ENCODE measurements at regions not wholly inside any gene's neighbourhood (a gene's known extent, or its start where the extent isn't known, plus 50 kb on each side); places are given as distances from the start of the nearest gene placed in this dataset.

GRCh38 chr20:48159145-48160008, 374.1 kb upstream of the SULF2 start:
- ATAC-seq, result no peak
- H3K79me2 ChIP-seq (ENCODE audit: insufficient read depth, low read length), result no peaks in the 10 kb centered on the region
- no peak for DNase-seq (ENCODE audit: low spot score)
- H3K27me3 ChIP-seq (ENCODE audit: control insufficient read depth in 1 of 2, insufficient read depth in 2 of 2, low read length in 2 of 2), result peaks cover 0 to 7% of the 10 kb centered on the region in 2 experiments; a peak in 3 of 5 replicates
- H2AFZ ChIP-seq (ENCODE audit: low read length), result no peak overlapping the region
- peaks cover 7% of the 10 kb centered on the region; the same call in 1 of the 2 replicates for H3K4me1 ChIP-seq (ENCODE audit: insufficient read depth, low read length)
- H3K4me2 ChIP-seq (ENCODE audit: low read depth, low read length), result no peak overlapping the region
- no peak overlapping the region for H3K27ac ChIP-seq (ENCODE audit: extremely low read length, insufficient read depth, low read length)
- H3K36me3 ChIP-seq (replicated peaks in 1 of 2; ENCODE audit: control insufficient read depth in 1 of 2, insufficient read depth in 2 of 2, low read length in 2 of 2), result no peaks in the 10 kb centered on the region
- no peaks in the 10 kb centered on the region for H4K20me1 ChIP-seq (ENCODE audit: insufficient read depth, low read length)
- FAIRE-seq, result peak; percentile 37
- WGBS (ENCODE audit: low lambda C conversion rate), result 24% methylated on average over 11 of the region's 11 CpGs
- POLR2A ChIA-PET, result no interaction called here
- CTCF ChIA-PET (ENCODE audit: low intra/inter-chr PET ratio, low total read pairs), result no interaction called here
- intact Hi-C loops (cut with micrococcal nuclease; ENCODE audit: unreplicated experiment) (no loop called here), in situ Hi-C loops (cut with HindIII; ENCODE audit: extremely low pct_ligation_motif_present, low pct_unique_long_range_greater_than_20kb) (no loop called here)
- H3K9me3 ChIP-seq (ENCODE audit: low read length), result peaks cover 12% of the 10 kb centered on the region
- BruUV-seq (replicated peaks), result no TSS peak
- no peak overlapping the region for H3K4me3 ChIP-seq (replicated peaks in 1 of 3; ENCODE audit: insufficient read depth in 1 of 3, low read depth in 2 of 3, low read length in 3 of 3)
- no peak overlapping the region for H3K9ac ChIP-seq (ENCODE audit: insufficient read depth, low read depth, low read length)
- TF ChIP-seq ZNF292 (CRISPR knock-in tag; IDR thresholded peaks at IDR 0.05; ENCODE audit: borderline replicate concordance, low read depth) (no peak), SRSF1 (optimal IDR thresholded peaks at IDR 0.05; ENCODE audit: low read depth, low read length) (no peak), KLF16 (CRISPR knock-in tag; IDR thresholded peaks at IDR 0.05) (no peak), DNMT1 (CRISPR knock-in tag; IDR thresholded peaks at IDR 0.05) (no peak), FOXA1 (IDR thresholded peaks at IDR 0.05) (peak; percentile 56; the same call in 1 of the 2 replicates), FOXA1 (CRISPR knock-in tag; IDR thresholded peaks at IDR 0.05) (no peak), GABPA (IDR thresholded peaks at IDR 0.05; ENCODE audit: low read depth, low read length) (no peak), GABPA (CRISPR knock-in tag; IDR thresholded peaks at IDR 0.05; ENCODE audit: low read depth) (no peak), NKX3-1 (CRISPR knock-in tag; IDR thresholded peaks at IDR 0.05) (no peak), IKZF1 (IDR thresholded peaks at IDR 0.05) (peak; percentile 70; the same call in 1 of the 2 replicates), CBX5 (CRISPR knock-in tag; IDR thresholded peaks at IDR 0.05; ENCODE audit: borderline replicate concordance) (no peak), ZNF180 (CRISPR knock-in tag; IDR thresholded peaks at IDR 0.05; ENCODE audit: borderline replicate concordance, low read depth) (no peak), TAF1 (CRISPR knock-in tag; IDR thresholded peaks at IDR 0.05) (no peak), ZNF256 (CRISPR knock-in tag; conservative IDR thresholded peaks at IDR 0.05) (no peak), IRF2 (CRISPR knock-in tag; IDR thresholded peaks at IDR 0.05) (no peak), HNF4G (IDR thresholded peaks at IDR 0.05; ENCODE audit: borderline replicate concordance, low read depth, low read length) (no peak), HNF4G (CRISPR knock-in tag; IDR thresholded peaks at IDR 0.05; ENCODE audit: borderline replicate concordance, low read depth) (no peak), MLLT10 (CRISPR knock-in tag; IDR thresholded peaks at IDR 0.05) (no peak), ZNF335 (CRISPR knock-in tag; IDR thresholded peaks at IDR 0.05) (no peak), AKAP8 (CRISPR knock-in tag; IDR thresholded peaks at IDR 0.05) (no peak), NAIF1 (CRISPR knock-in tag; IDR thresholded peaks at IDR 0.05; ENCODE audit: borderline replicate concordance) (no peak), POLR2AphosphoS5 (IDR thresholded peaks at IDR 0.05; ENCODE audit: low read depth, low read length) (no peak), HOXA9 (CRISPR knock-in tag; IDR thresholded peaks at IDR 0.05; ENCODE audit: borderline replicate concordance) (no peak), HNRNPH1 (optimal IDR thresholded peaks at IDR 0.05; ENCODE audit: low read depth, low read length) (no peak), ZNF382 (CRISPR knock-in tag; IDR thresholded peaks at IDR 0.05; ENCODE audit: borderline replicate concordance) (no peak)
- TF ChIP-seq, protein P1, sequence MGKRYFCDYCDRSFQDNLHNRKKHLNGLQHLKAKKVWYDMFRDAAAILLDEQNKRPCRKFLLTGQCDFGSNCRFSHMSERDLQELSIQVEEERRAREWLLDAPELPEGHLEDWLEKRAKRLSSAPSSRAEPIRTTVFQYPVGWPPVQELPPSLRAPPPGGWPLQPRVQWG (CRISPR knock-in tag; IDR thresholded peaks at IDR 0.05; ENCODE audit: borderline replicate concordance, low read depth), result no peak
- TF ChIP-seq, protein P2, sequence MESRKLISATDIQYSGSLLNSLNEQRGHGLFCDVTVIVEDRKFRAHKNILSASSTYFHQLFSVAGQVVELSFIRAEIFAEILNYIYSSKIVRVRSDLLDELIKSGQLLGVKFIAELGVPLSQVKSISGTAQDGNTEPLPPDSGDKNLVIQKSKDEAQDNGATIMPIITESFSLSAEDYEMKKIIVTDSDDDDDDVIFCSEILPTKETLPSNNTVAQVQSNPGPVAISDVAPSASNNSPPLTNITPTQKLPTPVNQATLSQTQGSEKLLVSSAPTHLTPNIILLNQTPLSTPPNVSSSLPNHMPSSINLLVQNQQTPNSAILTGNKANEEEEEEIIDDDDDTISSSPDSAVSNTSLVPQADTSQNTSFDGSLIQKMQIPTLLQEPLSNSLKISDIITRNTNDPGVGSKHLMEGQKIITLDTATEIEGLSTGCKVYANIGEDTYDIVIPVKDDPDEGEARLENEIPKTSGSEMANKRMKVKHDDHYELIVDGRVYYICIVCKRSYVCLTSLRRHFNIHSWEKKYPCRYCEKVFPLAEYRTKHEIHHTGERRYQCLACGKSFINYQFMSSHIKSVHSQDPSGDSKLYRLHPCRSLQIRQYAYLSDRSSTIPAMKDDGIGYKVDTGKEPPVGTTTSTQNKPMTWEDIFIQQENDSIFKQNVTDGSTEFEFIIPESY (CRISPR knock-in tag; IDR thresholded peaks at IDR 0.05), result no peak
